B cell (primary cell): ENCODE measurements at regions not wholly inside any gene's neighbourhood (a gene's known extent, or its start where the extent isn't known, plus 50 kb on each side); places are given as distances from the start of the nearest gene placed in this dataset.

Source experiments
- CTCF ChIP-seq: fragments of 200-600 bp; IDR thresholded peaks from one replicate; pipeline ENCODE4 v1.8.0; 2022; ENCODE audit warnings: antibody characterized with exemption, mild to moderate bottlenecking
- EZH2 ChIP-seq: IDR thresholded peaks from 2 replicates; pipeline ENCODE4 v1.6.1; 2012; ENCODE audit warnings: borderline replicate concordance, low read depth, mild to moderate bottlenecking, moderate library complexity, low read length; ENCODE audit not compliant: insufficient read depth, poor library complexity, severe bottlenecking

- TF ChIP-seq CTCF (no peak), EZH2 (no peak)
These were observed 99.4 kb downstream of the SALL1 start for GRCh38 chr16:51051671-51052070.
